K562 (cell line): ENCODE measurements at regions not wholly inside any gene's neighbourhood (a gene's known extent, or its start where the extent isn't known, plus 50 kb on each side); places are given as distances from the start of the nearest gene placed in this dataset.

Source experiments
- CTCF ChIP-seq, 3 experiments: IDR thresholded peaks in 2 of 3; conservative IDR thresholded peaks in 1 of 3; 2 replicates each; pipeline ENCODE4 v1.5.1; 2011 to 2012; ENCODE audit warnings: low read length in 3 of 3, mild to moderate bottlenecking in 3 of 3, control low read depth in 2 of 3, improper control_type of control experiment in 1 of 3, inconsistent platforms in 1 of 3, low read depth in 1 of 3, mixed read lengths in 1 of 3, moderate library complexity in 1 of 3; ENCODE audit not compliant: insufficient read depth in 2 of 3
- SP1 ChIP-seq: sonication (generic); formaldehyde crosslinking; IDR thresholded peaks from 2 replicates; pipeline ENCODE4 v1.8.1; 2022; ENCODE audit warnings: mild to moderate bottlenecking, missing genetic modification reagents

- TF ChIP-seq CTCF (IDR thresholded peaks at IDR 0.05 in 2 of 3, conservative IDR thresholded peaks at IDR 0.05 in 1 of 3; ENCODE audit: insufficient read depth in 2 of 3, low read depth in 1 of 3, low read length in 3 of 3) (no peak), SP1 (CRISPR knock-in tag) (no peak)
Observed at GRCh38 chr2:4219571-4219970, 516.2 kb downstream of the DCDC2C start.
